ENCODE measurements at regions not wholly inside any gene's neighbourhood (a gene's known extent, or its start where the extent isn't known, plus 50 kb on each side); places are given as distances from the start of the nearest gene placed in this dataset.

GRCh38 chr13:64527561-64527960, 2702.6 kb downstream of the PCDH9 start:
- CTCF ChIA-PET, result interaction anchor here (0.6 kb wide), 1 partner anchor 563 kb away, joined by 5 read pairs; no protein-coding TSS in a partner anchor
- H3K27ac ChIP-seq, result no peak overlapping the region
- no peak for TF ChIP-seq CTCF (conservative IDR thresholded peaks at IDR 0.05; ENCODE audit: low read depth)
- POLR2A ChIA-PET (ENCODE audit: low non-redundant PET), result no interaction called here
- peak; percentile 1 for DNase-seq (ENCODE audit: low spot score)

- H3K27ac ChIP-seq, result no peak overlapping the region
- CTCF ChIA-PET, result no interaction called here
- POLR2A ChIA-PET (ENCODE audit: low non-redundant PET), result no interaction called here
- no peak for TF ChIP-seq CTCF (conservative IDR thresholded peaks at IDR 0.05; ENCODE audit: low read depth)
- no peak for DNase-seq (ENCODE audit: low spot score)
Measured at GRCh38 chr13:64525687-64526086, 2704.4 kb downstream of the PCDH9 start.

- ChIA-PET CTCF (no interaction called here), POLR2A (ENCODE audit: low non-redundant PET) (no interaction called here)
- DNase-seq (ENCODE audit: low spot score), result no peak
- no peak for TF ChIP-seq CTCF (conservative IDR thresholded peaks at IDR 0.05; ENCODE audit: low read depth)
- H3K27ac ChIP-seq, result no peak overlapping the region
Measured at GRCh38 chr13:64510747-64511146, 2719.4 kb downstream of the PCDH9 start.

- no peak for DNase-seq (ENCODE audit: low spot score)
- H3K27ac ChIP-seq, result no peak overlapping the region
- ChIA-PET POLR2A (ENCODE audit: low non-redundant PET) (no interaction called here), CTCF (no interaction called here)
- TF ChIP-seq CTCF (conservative IDR thresholded peaks at IDR 0.05; ENCODE audit: low read depth), result no peak
Measured at GRCh38 chr13:64506246-64506645, 2723.9 kb downstream of the PCDH9 start.

GRCh38 chr13:64505336-64505910, 2724.7 kb downstream of the PCDH9 start:
- ChIA-PET CTCF (no interaction called here), POLR2A (ENCODE audit: low non-redundant PET) (no interaction called here)
- DNase-seq (ENCODE audit: low spot score), result peak; percentile 4
- TF ChIP-seq CTCF (conservative IDR thresholded peaks at IDR 0.05; ENCODE audit: low read depth), result no peak
- no peak overlapping the region for H3K27ac ChIP-seq

GRCh38 chr13:64488731-64489130, 2741.4 kb downstream of the PCDH9 start:
- POLR2A ChIA-PET (ENCODE audit: low non-redundant PET), result no interaction called here
- CTCF ChIA-PET, result no interaction called here

More at GRCh38 chr13:64488731-64489130, 2741.4 kb downstream of the PCDH9 start:
- DNase-seq (ENCODE audit: low spot score), result no peak
- H3K27ac ChIP-seq, result no peak overlapping the region
- TF ChIP-seq CTCF (conservative IDR thresholded peaks at IDR 0.05; ENCODE audit: low read depth), result no peak
